IMR-90 (cell line): ENCODE measurements at regions not wholly inside any gene's neighbourhood (a gene's known extent, or its start where the extent isn't known, plus 50 kb on each side); places are given as distances from the start of the nearest gene placed in this dataset.

Experiments
- ATAC-seq: fragments of 200-7000 bp; cut with Tn5 transposase; 2 replicates; pipeline ENCODE4 v1.9.1; 2020; ENCODE audit warnings: low read depth, mild to moderate bottlenecking, moderate library complexity
- BruUV-seq: library from RNA; stranded (reverse); fragments of 400-500 nt; replicated peaks from 2 replicates; lab custom pipeline; 2021; lab: Mats Ljungman, UMichigan
- CTCF ChIA-PET: fragments of 300-600 bp; formaldehyde crosslinking; extraction: SDS; loops from one replicate; lab custom pipeline; 2021; ENCODE audit warnings: antibody characterized with exemption; lab: Yijun Ruan, JAX
- POLR2A ChIA-PET: fragments of 300-600 bp; sonication (Branson Sonifier 250); formaldehyde crosslinking; loops from one replicate; lab custom pipeline; 2022; ENCODE audit warnings: antibody characterized with exemption; ENCODE audit not compliant: unreplicated experiment; lab: Charles Lee
- DNase-seq: peaks from one replicate; pipeline ENCODE4 v3.0.0; 2013
- H2AFZ ChIP-seq: replicated peaks from 2 replicates; pipeline ENCODE3; 2013; ENCODE audit warnings: low read length, mild to moderate bottlenecking; ENCODE audit not compliant: poor library complexity
- H2AK5ac ChIP-seq: 2 replicates; pipeline ENCODE4 v1.6.1; 2013; ENCODE audit warnings: low read depth, low read length, inconsistent platforms
- H2AK9ac ChIP-seq: replicated peaks from 2 replicates; pipeline ENCODE3; 2013; ENCODE audit warnings: mild to moderate bottlenecking, low read depth, low read length, moderate library complexity; ENCODE audit not compliant: poor library complexity
- H2BK120ac ChIP-seq: 2 replicates; pipeline ENCODE4 v1.6.1; 2013; ENCODE audit warnings: low read depth, low read length, inconsistent platforms
- H2BK15ac ChIP-seq: 3 replicates; pipeline ENCODE4 v1.6.1; 2013; ENCODE audit warnings: low read depth, low read length, inconsistent platforms
- H2BK20ac ChIP-seq: 2 replicates; pipeline ENCODE4 v1.6.1; 2013; ENCODE audit warnings: low read depth, mild to moderate bottlenecking, inconsistent platforms, low read length, moderate library complexity
- H2BK5ac ChIP-seq: 2 replicates; pipeline ENCODE4 v1.6.1; 2013; ENCODE audit warnings: mild to moderate bottlenecking, low read depth, low read length, inconsistent platforms; ENCODE audit not compliant: poor library complexity, severe bottlenecking
- H3K14ac ChIP-seq: replicated peaks from 2 replicates; pipeline ENCODE4 v1.6.1; 2013; ENCODE audit warnings: low read depth, low read length, inconsistent platforms
- H3K18ac ChIP-seq: 2 replicates; pipeline ENCODE4 v1.6.1; 2013; ENCODE audit warnings: low read depth, low read length, control low read depth
- H3K23ac ChIP-seq: 2 replicates; pipeline ENCODE4 v1.6.1; 2013; ENCODE audit warnings: low read depth, low read length, inconsistent platforms
- H3K27ac ChIP-seq: 2 replicates; pipeline ENCODE4 v1.5.1; 2013; ENCODE audit warnings: mild to moderate bottlenecking, control low read depth, low read length; ENCODE audit not compliant: insufficient read depth
- H3K27me3 ChIP-seq: 2 replicates; pipeline ENCODE4 v1.6.1; 2013; ENCODE audit warnings: low read length; ENCODE audit not compliant: control insufficient read depth, insufficient read depth
- H3K36me3 ChIP-seq: 2 replicates; pipeline ENCODE4 v1.6.1; 2013; ENCODE audit warnings: low read length, mixed read lengths; ENCODE audit not compliant: control insufficient read depth, insufficient read depth
- H3K4ac ChIP-seq: 2 replicates; pipeline ENCODE4 v1.6.1; 2013; ENCODE audit warnings: low read depth, low read length, inconsistent platforms
- H3K4me1 ChIP-seq: 2 replicates; pipeline ENCODE4 v1.6.1; 2013; ENCODE audit warnings: low read length, mixed read lengths; ENCODE audit not compliant: control insufficient read depth, insufficient read depth
- H3K4me2 ChIP-seq: 2 replicates; pipeline ENCODE4 v1.6.1; 2013; ENCODE audit warnings: low read depth, mild to moderate bottlenecking, control low read depth, low read length, moderate library complexity
- H3K4me3 ChIP-seq: 2 replicates; pipeline ENCODE4 v1.5.1; 2013; ENCODE audit warnings: low read depth, mild to moderate bottlenecking, control low read depth, low read length, moderate library complexity; ENCODE audit not compliant: insufficient read depth
- H3K56ac ChIP-seq: 2 replicates; pipeline ENCODE4 v1.6.1; 2013; ENCODE audit warnings: low read length, inconsistent platforms; ENCODE audit not compliant: insufficient read depth; ENCODE audit errors: extremely low read depth
- H3K79me1 ChIP-seq, 2 experiments: 2 replicates each; pipeline ENCODE4 v1.6.1; 2013; ENCODE audit warnings: low read length in 2 of 2, inconsistent platforms in 1 of 2, low read depth in 1 of 2
- H3K9ac ChIP-seq: 2 replicates; pipeline ENCODE4 v1.6.1; 2013; ENCODE audit warnings: low read depth, low read length, control low read depth
- H3K9me1 ChIP-seq: 2 replicates; pipeline ENCODE4 v1.6.1; 2013; ENCODE audit warnings: low read length, inconsistent platforms; ENCODE audit not compliant: insufficient read depth
- H3K9me3 ChIP-seq: 2 replicates; pipeline ENCODE4 v1.6.1; 2013; ENCODE audit warnings: low read length; ENCODE audit not compliant: control insufficient read depth, insufficient read depth
- H4K20me1 ChIP-seq: 2 replicates; pipeline ENCODE4 v1.6.1; 2013; ENCODE audit warnings: low read length, inconsistent platforms; ENCODE audit not compliant: insufficient read depth
- H4K5ac ChIP-seq: 2 replicates; pipeline ENCODE4 v1.6.1; 2013; ENCODE audit warnings: mild to moderate bottlenecking, low read depth, low read length, control low read depth
- H4K8ac ChIP-seq, 2 experiments: 2 replicates each; pipeline ENCODE4 v1.6.1; 2013; ENCODE audit warnings: low read depth in 2 of 2, low read length in 2 of 2, control low read depth in 1 of 2, inconsistent platforms in 1 of 2
- H4K91ac ChIP-seq: 2 replicates; pipeline ENCODE4 v1.6.1; 2013; ENCODE audit warnings: low read depth, low read length, inconsistent platforms; ENCODE audit not compliant: insufficient read depth
- CEBPB ChIP-seq: IDR thresholded peaks from 2 replicates; pipeline ENCODE4 v1.6.1; 2012; ENCODE audit warnings: low read depth, low read length, improper control_type of control experiment
- CHD1 ChIP-seq: IDR thresholded peaks from 2 replicates; pipeline ENCODE4 v1.6.1; 2012; ENCODE audit warnings: low read depth, low read length, improper control_type of control experiment
- ELK1 ChIP-seq: fragments of 150-350 bp; IDR thresholded peaks from 2 replicates; pipeline ENCODE4 v1.6.1; 2016; ENCODE audit warnings: low read depth, mild to moderate bottlenecking, low read length, moderate library complexity, borderline replicate concordance
- MAFK ChIP-seq: IDR thresholded peaks from 2 replicates; pipeline ENCODE4 v1.6.1; 2012; ENCODE audit warnings: low read depth, low read length, improper control_type of control experiment
- MAZ ChIP-seq: IDR thresholded peaks from 2 replicates; pipeline ENCODE4 v1.6.1; 2012; ENCODE audit warnings: low read depth, mild to moderate bottlenecking, low read length, improper control_type of control experiment, moderate library complexity, borderline replicate concordance
- MXI1 ChIP-seq: IDR thresholded peaks from 2 replicates; pipeline ENCODE4 v1.6.1; 2012; ENCODE audit warnings: low read depth, mild to moderate bottlenecking, low read length, moderate library complexity, borderline replicate concordance
- NFE2L2 ChIP-seq: fragments of 150-350 bp; IDR thresholded peaks from 2 replicates; pipeline ENCODE4 v1.6.1; 2016; ENCODE audit warnings: low read depth, mild to moderate bottlenecking, low read length
- POLR2A ChIP-seq: IDR thresholded peaks from 2 replicates; pipeline ENCODE4 v1.6.1; 2012; ENCODE audit warnings: mild to moderate bottlenecking, low read depth, low read length
- RAD21 ChIP-seq: IDR thresholded peaks from 2 replicates; pipeline ENCODE4 v1.6.1; 2012; ENCODE audit warnings: low read length, improper control_type of control experiment
- RFX5 ChIP-seq: IDR thresholded peaks from 2 replicates; pipeline ENCODE4 v1.8.0; 2012; ENCODE audit warnings: low read depth, mild to moderate bottlenecking, low read length, moderate library complexity
- SMC3 ChIP-seq: fragments of 150-350 bp; IDR thresholded peaks from 2 replicates; pipeline ENCODE4 v1.6.1; 2016; ENCODE audit warnings: low read depth, mild to moderate bottlenecking, antibody characterized with exemption, low read length, moderate library complexity
- USF2 ChIP-seq: fragments of 150-350 bp; IDR thresholded peaks from 2 replicates; pipeline ENCODE4 v1.6.1; 2017; ENCODE audit warnings: mild to moderate bottlenecking, antibody characterized with exemption, low read length, low read depth
- WGBS, 2 experiments: methylation state at CpG; one replicate each; pipeline versions ENCODE4 v1.1.5 to v1.1.7; 2013; ENCODE audit warnings: missing lambda C conversion rate in 2 of 2; ENCODE audit not compliant: insufficient read length in 1 of 2; ENCODE audit errors: extremely low coverage in 2 of 2; 5-methylcytosine and 5-hydroxymethylcytosine counted together
- dilution Hi-C: fragments of 300-500 bp; cut with HindIII; formaldehyde crosslinking; loops from one replicate; pipeline ENCODE4 v1.14.3; 2018; ENCODE audit warnings: low sequenced_read_pairs; ENCODE audit not compliant: unreplicated experiment
- in situ Hi-C: fragments of 300-500 bp; cut with MboI; formaldehyde crosslinking; loops from 3 replicates; pipeline ENCODE4 v1.14.3; 2019; ENCODE audit warnings: low sequenced_read_pairs, inconsistent platforms, mixed read lengths
- intact Hi-C: fragments of 100-400 bp; cut with micrococcal nuclease; formaldehyde crosslinking; loops from 2 replicates; pipeline ENCODE4 v1.10.0; 2022

GRCh38 chr13:60642552-60642951 lies 245.5 kb downstream of the TDRD3 start:
- Histone ChIP-seq H2AK5ac (no peak overlapping the region), H3K23ac (no peak overlapping the region), H4K20me1 (no peaks in the 10 kb centered on the region), H3K18ac (no peak overlapping the region), H2BK120ac (no peak overlapping the region), H4K5ac (no peak overlapping the region), H3K4me2 (no peak overlapping the region), H3K4me3 (no peak overlapping the region), H2BK5ac (no peak overlapping the region), H3K9ac (no peak overlapping the region), H2BK20ac (no peak overlapping the region), H3K79me1 (no peaks in the 10 kb centered on the region), H4K8ac (no peak overlapping the region), H2BK15ac (no peak overlapping the region), H3K4me1 (no peaks in the 10 kb centered on the region), H3K36me3 (no peaks in the 10 kb centered on the region), H3K9me1 (no peaks in the 10 kb centered on the region), H3K27me3 (no peaks in the 10 kb centered on the region), H4K91ac (no peak overlapping the region), H3K4ac (no peak overlapping the region), H3K9me3 (no peaks in the 10 kb centered on the region), H2AK9ac (no peak overlapping the region), H3K56ac (no peak overlapping the region), H3K27ac (no peak overlapping the region), H2AFZ (no peak overlapping the region), H3K14ac (no peak overlapping the region)
- intact Hi-C loops (no loop called here), in situ Hi-C loops (no loop called here), dilution Hi-C loops (no loop called here)
- no TSS peak for BruUV-seq
- ATAC-seq (no peak), DNase-seq (no peak)
- TF ChIP-seq SMC3 (no peak), MXI1 (no peak), CEBPB (no peak), MAZ (no peak), CHD1 (no peak), MAFK (no peak), NFE2L2 (no peak), POLR2A (no peak), RFX5 (no peak), ELK1 (no peak), RAD21 (no peak), USF2 (no peak)
- CTCF ChIA-PET: no interaction called here
- POLR2A ChIA-PET: no interaction called here
- 0% methylated on average over 1 of the region's 4 CpGs; no CpG with 5 or more reads in 1 of the 2 experiments for WGBS, 2 experiments
